DOHH2 (cell line): ENCODE measurements at regions not wholly inside any gene's neighbourhood (a gene's known extent, or its start where the extent isn't known, plus 50 kb on each side); places are given as distances from the start of the nearest gene placed in this dataset.

Experiments used
- H3F3A ChIP-seq: fragments of 200-600 bp; sonication (generic), shearing (Covaris generic); 2 replicates; pipeline ENCODE4 v1.6.0; 2016; ENCODE audit warnings: antibody characterized with exemption, mild to moderate bottlenecking; ENCODE audit not compliant: control insufficient read depth, insufficient read depth
- H3K27ac ChIP-seq: fragments of 200-600 bp; sonication (generic); 2 replicates; pipeline ENCODE4 v1.5.1; 2014; ENCODE audit warnings: low read depth, mild to moderate bottlenecking, low read length, moderate library complexity
- H3K27me3 ChIP-seq: fragments of 200-600 bp; sonication (generic); 2 replicates; pipeline ENCODE4 v1.6.1; 2014; ENCODE audit warnings: mild to moderate bottlenecking, low read length, mixed read lengths; ENCODE audit not compliant: control insufficient read depth
- H3K36me3 ChIP-seq: fragments of 200-600 bp; sonication (generic); 2 replicates; pipeline ENCODE4 v1.6.1; 2014; ENCODE audit warnings: mild to moderate bottlenecking, low read length, moderate library complexity, mixed read lengths; ENCODE audit not compliant: control insufficient read depth
- H3K4me1 ChIP-seq: fragments of 200-600 bp; sonication (generic); 2 replicates; pipeline ENCODE4 v1.6.1; 2014; ENCODE audit warnings: mild to moderate bottlenecking, low read length, mixed read lengths; ENCODE audit not compliant: control insufficient read depth
- H3K4me2 ChIP-seq: fragments of 200-600 bp; sonication (generic); 2 replicates; pipeline ENCODE4 v1.6.0; 2014; ENCODE audit warnings: mild to moderate bottlenecking, low read length, moderate library complexity
- H3K4me3 ChIP-seq: fragments of 200-600 bp; sonication (generic); 2 replicates; pipeline ENCODE4 v1.5.1; 2014; ENCODE audit warnings: mild to moderate bottlenecking, low read length, mixed read lengths
- H3K79me2 ChIP-seq: fragments of 200-600 bp; sonication (generic); 2 replicates; pipeline ENCODE4 v1.6.1; 2014; ENCODE audit warnings: mild to moderate bottlenecking, low read length, mixed read lengths; ENCODE audit not compliant: control insufficient read depth
- H3K9me2 ChIP-seq: fragments of 200-600 bp; sonication (generic); replicated peaks from 2 replicates; pipeline ENCODE4 v1.6.1; 2014; ENCODE audit warnings: mild to moderate bottlenecking, low read length, mixed read lengths; ENCODE audit not compliant: control insufficient read depth
- H3K9me3 ChIP-seq: fragments of 200-600 bp; sonication (generic); 2 replicates; pipeline ENCODE4 v1.6.1; 2014; ENCODE audit warnings: antibody characterized with exemption, low read length, mixed read lengths; ENCODE audit not compliant: control insufficient read depth, insufficient read depth
- H4K20me1 ChIP-seq: fragments of 200-600 bp; sonication (generic); 2 replicates; pipeline ENCODE4 v1.6.0; 2014; ENCODE audit warnings: low read depth, mild to moderate bottlenecking, antibody characterized with exemption, low read length, moderate library complexity; ENCODE audit not compliant: control insufficient read depth, insufficient read depth
- EZH2phosphoT487 ChIP-seq: fragments of 200-600 bp; sonication (generic); IDR thresholded peaks from 2 replicates; pipeline ENCODE4 v1.6.1; 2017; ENCODE audit warnings: borderline replicate concordance, mild to moderate bottlenecking, antibody characterized with exemption, low read length, moderate library complexity, mixed read lengths
- TF ChIP-seq, protein P1 (sequence below): fragments of 200-600 bp; sonication (generic); IDR thresholded peaks from one replicate; pipeline ENCODE4 v1.5.1; 2014; ENCODE audit warnings: antibody characterized with exemption, mild to moderate bottlenecking, low read depth, low read length; ENCODE audit not compliant: poor library complexity, severe bottlenecking

GRCh38 chr21:19781881-19782652, 1216.1 kb upstream of the NCAM2 start:
- Histone ChIP-seq H3K4me3 (no peak overlapping the region), H3K9me3 (peaks cover 5% of the 10 kb centered on the region; the same call in 1 of the 2 replicates), H3K79me2 (no peaks in the 10 kb centered on the region), H3K4me2 (no peak overlapping the region), H3K36me3 (no peaks in the 10 kb centered on the region), H3K27me3 (no peaks in the 10 kb centered on the region), H3K4me1 (no peaks in the 10 kb centered on the region), H3K27ac (no peak overlapping the region), H3K9me2 (no peaks in the 10 kb centered on the region), H4K20me1 (no peaks in the 10 kb centered on the region), H3F3A (no peaks in the 10 kb centered on the region)
- no peak for TF ChIP-seq EZH2phosphoT487
- TF ChIP-seq, protein P1, sequence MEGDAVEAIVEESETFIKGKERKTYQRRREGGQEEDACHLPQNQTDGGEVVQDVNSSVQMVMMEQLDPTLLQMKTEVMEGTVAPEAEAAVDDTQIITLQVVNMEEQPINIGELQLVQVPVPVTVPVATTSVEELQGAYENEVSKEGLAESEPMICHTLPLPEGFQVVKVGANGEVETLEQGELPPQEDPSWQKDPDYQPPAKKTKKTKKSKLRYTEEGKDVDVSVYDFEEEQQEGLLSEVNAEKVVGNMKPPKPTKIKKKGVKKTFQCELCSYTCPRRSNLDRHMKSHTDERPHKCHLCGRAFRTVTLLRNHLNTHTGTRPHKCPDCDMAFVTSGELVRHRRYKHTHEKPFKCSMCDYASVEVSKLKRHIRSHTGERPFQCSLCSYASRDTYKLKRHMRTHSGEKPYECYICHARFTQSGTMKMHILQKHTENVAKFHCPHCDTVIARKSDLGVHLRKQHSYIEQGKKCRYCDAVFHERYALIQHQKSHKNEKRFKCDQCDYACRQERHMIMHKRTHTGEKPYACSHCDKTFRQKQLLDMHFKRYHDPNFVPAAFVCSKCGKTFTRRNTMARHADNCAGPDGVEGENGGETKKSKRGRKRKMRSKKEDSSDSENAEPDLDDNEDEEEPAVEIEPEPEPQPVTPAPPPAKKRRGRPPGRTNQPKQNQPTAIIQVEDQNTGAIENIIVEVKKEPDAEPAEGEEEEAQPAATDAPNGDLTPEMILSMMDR = no peak

GRCh38 chr21:19785941-19786340, 1212.3 kb upstream of the NCAM2 start:
- no peak overlapping the region for H3K4me2 ChIP-seq
- H3K4me1 ChIP-seq = no peaks in the 10 kb centered on the region
- no peaks in the 10 kb centered on the region for H3K27me3 ChIP-seq
- no peaks in the 10 kb centered on the region for H3K36me3 ChIP-seq
- H4K20me1 ChIP-seq = no peaks in the 10 kb centered on the region
- H3F3A ChIP-seq = no peaks in the 10 kb centered on the region
- H3K27ac ChIP-seq = no peak overlapping the region
- H3K9me2 ChIP-seq = no peaks in the 10 kb centered on the region
- no peak for TF ChIP-seq EZH2phosphoT487
- TF ChIP-seq, protein P1 = no peak
- H3K79me2 ChIP-seq = no peaks in the 10 kb centered on the region
- no peak overlapping the region for H3K4me3 ChIP-seq
- H3K9me3 ChIP-seq = peaks cover 5% of the 10 kb centered on the region; the same call in 1 of the 2 replicates

GRCh38 chr21:19792004-19792403, 1206.2 kb upstream of the NCAM2 start:
- TF ChIP-seq, protein P1 = no peak
- TF ChIP-seq EZH2phosphoT487 = no peak
- Histone ChIP-seq H3K4me2 (no peak overlapping the region), H3K36me3 (no peaks in the 10 kb centered on the region), H3K9me2 (no peaks in the 10 kb centered on the region), H3K9me3 (no peaks in the 10 kb centered on the region; the same call in 1 of the 2 replicates), H4K20me1 (no peaks in the 10 kb centered on the region), H3K27me3 (no peaks in the 10 kb centered on the region), H3K4me1 (no peaks in the 10 kb centered on the region), H3K79me2 (no peaks in the 10 kb centered on the region), H3F3A (no peaks in the 10 kb centered on the region), H3K27ac (no peak overlapping the region), H3K4me3 (no peak overlapping the region)
